ENCODE measurements at regions not wholly inside any gene's neighbourhood (a gene's known extent, or its start where the extent isn't known, plus 50 kb on each side); places are given as distances from the start of the nearest gene placed in this dataset.

- Histone ChIP-seq H3K27ac (no peak overlapping the region), H3K4me1 (ENCODE audit: low read depth, poor library complexity, severe bottlenecking) (no peaks in the 10 kb centered on the region), H3K79me2 (ENCODE audit: insufficient read depth, low read depth) (no peaks in the 10 kb centered on the region), H3K36me3 (ENCODE audit: insufficient read depth) (no peaks in the 10 kb centered on the region), H2AFZ (ENCODE audit: low read depth) (no peak overlapping the region), H3K4me3 (IDR thresholded peaks at IDR 0.05; ENCODE audit: insufficient read depth, low read depth, low read length) (no peak overlapping the region), H3K9ac (no peak overlapping the region), H3K27me3 (ENCODE audit: insufficient read depth, low read depth) (no peaks in the 10 kb centered on the region), H4K20me1 (ENCODE audit: insufficient read depth) (no peaks in the 10 kb centered on the region), H3K4me2 (no peak overlapping the region)
- no peak for TF ChIP-seq CTCF (conservative IDR thresholded peaks at IDR 0.05; ENCODE audit: low read depth, low read length)
Measured at GRCh38 chr7:49174396-49174795, 250.0 kb downstream of the CDC14C start.

- Histone ChIP-seq H3K27ac (no peak overlapping the region), H3K36me3 (ENCODE audit: insufficient read depth) (no peaks in the 10 kb centered on the region), H3K4me3 (IDR thresholded peaks at IDR 0.05; ENCODE audit: insufficient read depth, low read depth, low read length) (no peak overlapping the region), H4K20me1 (ENCODE audit: insufficient read depth) (no peaks in the 10 kb centered on the region), H3K9ac (no peak overlapping the region), H3K27me3 (ENCODE audit: insufficient read depth, low read depth) (no peaks in the 10 kb centered on the region), H3K4me2 (no peak overlapping the region), H3K4me1 (ENCODE audit: low read depth, poor library complexity, severe bottlenecking) (no peaks in the 10 kb centered on the region), H3K79me2 (ENCODE audit: insufficient read depth, low read depth) (no peaks in the 10 kb centered on the region), H2AFZ (ENCODE audit: low read depth) (no peak overlapping the region)
- TF ChIP-seq CTCF (conservative IDR thresholded peaks at IDR 0.05; ENCODE audit: low read depth, low read length): no peak
Measured at GRCh38 chr7:49187543-49188268, 263.4 kb downstream of the CDC14C start.

GRCh38 chr7:49228426-49229098 lies 304.2 kb downstream of the CDC14C start:
- H2AFZ ChIP-seq (ENCODE audit: low read depth): no peak overlapping the region
- H3K79me2 ChIP-seq (ENCODE audit: insufficient read depth, low read depth): no peaks in the 10 kb centered on the region
- no peak overlapping the region for H3K4me3 ChIP-seq (IDR thresholded peaks at IDR 0.05; ENCODE audit: insufficient read depth, low read depth, low read length)
- H3K4me1 ChIP-seq (ENCODE audit: low read depth, poor library complexity, severe bottlenecking): no peaks in the 10 kb centered on the region
- H3K27ac ChIP-seq: no peak overlapping the region
- no peaks in the 10 kb centered on the region for H3K27me3 ChIP-seq (ENCODE audit: insufficient read depth, low read depth)
- no peaks in the 10 kb centered on the region for H3K36me3 ChIP-seq (ENCODE audit: insufficient read depth)
- H4K20me1 ChIP-seq (ENCODE audit: insufficient read depth): no peaks in the 10 kb centered on the region
- no peak overlapping the region for H3K9ac ChIP-seq
- H3K4me2 ChIP-seq: no peak overlapping the region
- TF ChIP-seq CTCF (conservative IDR thresholded peaks at IDR 0.05; ENCODE audit: low read depth, low read length): no peak

GRCh38 chr7:49229246-49229645 lies 304.9 kb downstream of the CDC14C start:
- Histone ChIP-seq H3K9ac (no peak overlapping the region), H3K4me1 (ENCODE audit: low read depth, poor library complexity, severe bottlenecking) (no peaks in the 10 kb centered on the region), H3K79me2 (ENCODE audit: insufficient read depth, low read depth) (no peaks in the 10 kb centered on the region), H3K4me2 (no peak overlapping the region), H3K4me3 (IDR thresholded peaks at IDR 0.05; ENCODE audit: insufficient read depth, low read depth, low read length) (no peak overlapping the region), H3K36me3 (ENCODE audit: insufficient read depth) (no peaks in the 10 kb centered on the region), H3K27ac (no peak overlapping the region), H4K20me1 (ENCODE audit: insufficient read depth) (no peaks in the 10 kb centered on the region), H3K27me3 (ENCODE audit: insufficient read depth, low read depth) (no peaks in the 10 kb centered on the region), H2AFZ (ENCODE audit: low read depth) (no peak overlapping the region)
- TF ChIP-seq CTCF (conservative IDR thresholded peaks at IDR 0.05; ENCODE audit: low read depth, low read length): no peak

Measured in KMS-11 (cell line).